ENCODE measurements at regions not wholly inside any gene's neighbourhood (a gene's known extent, or its start where the extent isn't known, plus 50 kb on each side); places are given as distances from the start of the nearest gene placed in this dataset.
"Not testable (repeated sequence)": the region's sequence is repeated elsewhere in the genome, so short reads cannot be mapped to it uniquely, and the experiment has no call there.

DNA sequence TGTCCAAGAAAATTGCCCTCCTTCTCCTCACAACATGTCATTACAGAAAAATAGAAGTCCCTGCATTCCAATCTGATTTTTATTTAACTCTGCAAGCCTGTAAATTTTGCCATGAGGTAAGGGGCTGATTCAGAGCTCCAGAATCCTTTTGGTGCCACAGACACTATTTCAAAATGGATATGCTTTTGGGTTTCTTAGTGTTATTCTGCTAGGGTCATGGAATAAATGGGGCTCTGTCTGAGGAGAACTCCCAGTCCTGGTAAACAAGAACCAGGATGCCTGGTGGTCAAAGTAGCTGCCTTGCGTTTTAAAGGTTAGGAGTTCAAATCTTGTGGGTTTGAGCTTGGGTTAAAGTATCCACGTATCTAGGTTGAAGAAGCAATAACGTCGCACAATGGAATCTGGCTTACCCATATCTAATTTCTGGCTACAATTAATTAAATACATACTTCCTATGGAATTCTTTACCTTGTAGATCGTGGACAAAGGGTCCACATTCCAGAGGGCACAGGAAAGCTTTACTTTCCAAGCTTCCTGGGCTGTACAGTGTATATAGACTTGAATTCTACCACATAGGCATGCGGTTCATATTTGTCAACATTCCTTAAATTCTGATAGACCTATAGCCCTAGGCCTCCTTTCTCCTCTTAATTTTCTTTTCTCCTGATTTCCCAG lies 98.0 kb upstream of the CDC42BPA start:
- DNase-seq (ENCODE audit: low read depth), result no peak

DNA sequence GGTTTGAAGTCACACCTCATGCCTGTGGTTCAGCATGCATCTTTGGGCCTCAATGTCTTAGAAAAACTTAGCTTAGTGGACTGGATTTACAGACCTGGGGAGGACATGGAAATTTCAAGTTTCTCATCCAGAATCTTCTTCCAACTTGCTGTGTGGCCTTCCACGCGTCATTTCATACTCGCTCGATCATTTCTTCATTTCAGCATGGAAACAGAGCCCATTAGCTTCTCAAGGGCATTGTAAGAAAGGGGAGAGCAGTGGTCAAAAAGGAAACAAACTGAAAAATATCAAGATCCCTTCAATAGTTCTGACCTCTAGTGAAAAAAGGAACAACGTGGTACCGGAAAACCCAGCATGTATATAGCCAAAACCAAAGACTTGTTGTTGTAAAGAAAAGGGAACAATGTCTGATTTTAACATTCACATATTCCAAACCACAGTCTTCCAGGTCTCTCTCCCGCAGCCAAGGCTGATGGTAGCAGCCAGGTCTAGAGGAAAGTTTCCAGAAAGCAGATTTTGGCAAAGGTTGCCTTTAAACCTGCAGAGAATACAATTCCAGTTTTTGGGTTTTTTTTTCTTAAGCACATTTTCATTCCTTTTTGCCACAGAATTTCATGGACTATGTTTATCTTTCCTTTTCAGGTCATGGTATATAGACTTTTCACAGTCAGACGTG lies 97.0 kb upstream of the CDC42BPA start:
- DNase-seq (ENCODE audit: low read depth), result no peak

DNA sequence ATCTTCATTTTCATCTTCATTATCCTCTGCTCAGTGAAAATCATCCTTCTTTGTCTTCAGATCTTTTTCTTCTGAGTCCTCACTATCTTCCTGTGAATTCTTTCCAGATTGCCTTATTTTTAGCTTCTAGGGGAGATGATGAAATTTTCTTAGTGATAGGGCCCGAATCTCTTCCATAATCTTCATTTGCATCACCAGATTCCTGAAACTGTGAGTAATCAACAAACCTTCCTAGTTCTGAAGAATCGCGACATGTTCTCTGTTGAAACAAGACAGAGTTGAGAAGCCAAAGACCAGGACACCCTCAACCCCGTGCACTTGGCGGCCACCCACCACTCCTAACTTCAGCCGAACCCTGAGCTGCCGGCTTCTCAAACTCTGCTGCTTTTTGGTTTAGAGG lies 92.8 kb upstream of the CDC42BPA start:
- no peak for DNase-seq (ENCODE audit: low read depth)

DNA sequence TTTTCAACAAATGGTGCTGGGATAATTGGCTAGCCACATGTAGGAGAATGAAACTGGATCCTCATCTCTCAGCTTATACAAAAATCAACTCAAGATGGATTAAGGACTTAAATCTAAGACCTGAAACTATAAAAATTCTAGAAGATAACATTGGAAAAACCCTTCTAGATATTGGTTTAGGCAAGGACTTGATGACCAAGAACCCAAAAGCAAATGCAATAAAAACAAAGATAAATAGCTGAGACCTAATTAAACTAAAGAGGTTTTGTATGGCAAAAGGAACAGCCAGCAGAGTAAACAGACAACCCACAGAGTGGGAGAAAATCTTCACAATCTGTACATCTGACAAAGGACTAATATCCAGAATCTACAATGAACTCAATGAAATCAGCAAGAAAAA lies 88.0 kb upstream of the CDC42BPA start:
- not testable (repeated sequence) for DNase-seq (ENCODE audit: low read depth)

DNA sequence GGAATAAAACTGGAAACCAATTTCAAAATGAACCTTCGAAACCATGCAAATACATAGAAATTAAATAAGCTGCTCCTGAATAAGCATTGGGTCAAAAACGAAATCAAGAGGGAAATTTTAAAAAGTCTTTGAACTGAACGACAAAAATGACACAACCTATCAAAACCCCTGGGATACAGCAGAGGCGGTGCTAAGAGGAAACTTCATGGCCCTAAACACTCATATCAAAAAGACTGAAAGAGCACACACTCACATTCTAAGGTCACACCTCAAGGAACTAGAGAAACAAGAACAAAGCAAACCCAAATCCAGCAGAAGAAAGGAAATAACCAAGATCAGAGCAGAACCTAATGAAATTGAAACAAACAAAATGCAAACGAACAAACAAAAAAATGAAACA lies 85.2 kb upstream of the CDC42BPA start:
- no peak for DNase-seq (ENCODE audit: low read depth)

DNA sequence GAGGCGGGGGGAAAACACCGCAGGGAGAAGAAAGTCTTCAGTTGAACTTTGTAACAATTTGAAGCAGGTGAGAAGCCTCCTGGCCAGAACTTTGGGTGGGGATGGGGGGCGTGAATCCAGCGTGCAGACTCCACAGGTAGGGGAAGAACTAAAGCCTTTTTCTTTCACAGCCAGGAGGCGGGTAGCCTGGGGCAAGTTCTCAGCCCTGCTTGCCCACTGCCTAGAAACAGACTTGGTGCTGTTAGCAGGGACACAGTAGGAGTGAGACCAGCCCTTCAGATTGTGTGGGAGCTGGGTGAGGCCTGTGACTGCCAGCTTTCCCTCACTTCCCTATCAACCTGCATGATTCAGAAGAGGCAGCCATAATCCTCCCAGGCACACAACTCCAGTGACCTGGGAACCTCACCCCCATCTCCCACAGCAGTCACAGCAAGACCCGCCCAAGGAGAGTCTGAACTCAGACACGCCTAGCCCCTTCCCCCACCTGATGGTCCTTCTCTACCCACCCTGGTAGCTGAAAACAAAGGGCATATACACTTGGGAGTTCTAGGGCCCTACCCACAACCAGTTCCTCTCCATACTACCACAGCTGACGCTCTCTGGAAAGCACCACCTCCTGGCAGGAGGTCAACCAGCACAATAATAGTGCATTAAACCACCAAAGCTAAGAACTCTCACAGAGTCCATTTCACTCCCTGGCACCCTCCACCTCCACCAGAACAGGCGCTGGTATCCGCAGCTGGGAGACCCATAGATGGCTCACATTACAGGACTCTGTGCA lies 83.5 kb upstream of the CDC42BPA start:
- no peak for DNase-seq (ENCODE audit: low read depth)

DNA sequence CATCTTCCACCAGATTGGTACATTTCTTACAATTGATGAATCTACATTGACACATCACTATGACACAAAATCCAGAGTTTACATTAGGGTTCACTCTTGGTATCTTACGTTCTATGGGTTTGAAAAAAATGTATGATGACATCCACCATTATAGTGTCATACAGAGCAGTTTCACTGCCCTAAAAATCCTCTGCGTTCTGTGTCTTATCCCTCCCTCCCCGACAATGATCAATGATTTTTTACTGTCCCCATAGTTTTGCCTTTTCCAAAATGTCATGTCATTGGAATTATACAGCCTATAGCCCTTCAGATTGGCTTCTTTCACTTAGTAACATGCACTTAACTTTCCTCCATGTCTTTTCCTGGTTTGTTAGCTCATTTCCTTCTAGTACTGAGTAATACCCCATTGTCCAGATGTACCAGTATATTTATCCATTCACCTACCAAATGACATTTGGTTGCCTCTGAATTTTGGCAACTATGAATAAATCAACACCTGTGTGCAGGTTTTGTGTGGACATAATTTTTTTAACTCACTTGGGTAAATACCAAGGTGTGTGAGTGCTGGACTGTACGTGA lies 80.9 kb upstream of the CDC42BPA start:
- no peak for DNase-seq (ENCODE audit: low read depth)

DNA sequence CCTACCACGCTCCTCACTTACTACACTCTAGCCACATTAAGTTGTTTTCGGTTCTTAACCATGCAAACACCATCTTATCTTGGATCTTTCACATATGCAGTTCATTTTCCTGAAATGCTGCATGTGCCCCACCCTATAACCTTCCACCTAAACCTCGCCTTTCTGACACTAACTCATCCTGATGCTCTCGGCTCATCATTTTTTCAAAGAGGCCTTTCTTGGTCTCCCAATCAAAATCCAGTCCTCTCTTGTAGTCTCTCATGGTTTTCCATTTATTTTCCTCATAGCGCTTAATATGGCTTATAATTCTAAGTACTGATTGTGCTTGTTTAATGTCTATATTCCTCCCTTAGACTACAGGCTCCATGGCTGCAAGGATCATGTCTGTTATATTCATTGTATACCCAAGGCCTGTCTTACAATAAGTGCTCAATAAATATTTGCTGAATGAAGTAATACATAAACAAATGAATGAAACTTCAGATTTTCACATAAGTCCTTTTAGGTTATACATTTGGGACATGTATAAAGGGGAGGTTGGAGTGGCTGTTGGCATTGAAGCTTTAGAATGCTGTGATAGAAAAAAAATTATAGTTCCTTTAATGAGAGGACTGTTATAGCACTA lies 79.2 kb upstream of the CDC42BPA start:
- DNase-seq (ENCODE audit: low read depth), result no peak

DNA sequence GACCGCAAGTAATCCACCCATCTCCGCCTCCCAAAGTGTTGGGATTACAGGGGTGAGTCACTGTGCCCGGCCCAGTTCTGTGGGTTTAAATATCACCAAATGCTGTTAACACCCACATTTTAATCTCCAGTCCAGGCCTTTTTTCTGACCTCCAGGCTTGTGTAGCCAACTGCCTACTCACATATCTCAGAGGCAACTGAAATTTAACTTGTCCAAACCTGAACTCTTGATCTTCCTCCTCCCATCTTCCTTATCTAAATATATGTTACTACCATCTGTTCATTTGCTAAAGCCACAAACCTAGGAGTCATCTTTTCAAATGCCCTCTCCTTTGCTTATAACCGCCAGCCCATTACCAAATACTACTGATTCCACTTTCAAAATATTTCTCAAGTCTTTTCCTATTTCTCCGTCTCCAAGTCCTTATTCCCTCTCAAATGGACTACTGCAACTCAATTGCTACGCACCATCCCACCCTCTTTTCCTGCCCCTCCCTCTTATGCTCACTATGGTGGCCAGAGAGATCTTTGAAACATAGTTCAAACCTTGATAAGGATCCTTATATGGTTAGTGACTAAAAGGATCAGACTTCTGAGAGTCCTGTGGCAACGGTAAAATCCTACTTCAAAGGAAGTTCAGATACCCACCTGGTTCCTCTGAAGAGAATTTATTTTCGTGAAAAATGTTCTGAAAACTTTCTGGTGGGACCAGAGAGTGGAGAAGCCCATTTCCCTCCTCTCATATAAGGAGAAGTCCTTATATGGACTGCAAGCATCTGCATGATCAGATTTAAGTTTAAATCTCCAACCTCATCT lies 78.5 kb upstream of the CDC42BPA start:
- no peak for DNase-seq (ENCODE audit: low read depth)

DNA sequence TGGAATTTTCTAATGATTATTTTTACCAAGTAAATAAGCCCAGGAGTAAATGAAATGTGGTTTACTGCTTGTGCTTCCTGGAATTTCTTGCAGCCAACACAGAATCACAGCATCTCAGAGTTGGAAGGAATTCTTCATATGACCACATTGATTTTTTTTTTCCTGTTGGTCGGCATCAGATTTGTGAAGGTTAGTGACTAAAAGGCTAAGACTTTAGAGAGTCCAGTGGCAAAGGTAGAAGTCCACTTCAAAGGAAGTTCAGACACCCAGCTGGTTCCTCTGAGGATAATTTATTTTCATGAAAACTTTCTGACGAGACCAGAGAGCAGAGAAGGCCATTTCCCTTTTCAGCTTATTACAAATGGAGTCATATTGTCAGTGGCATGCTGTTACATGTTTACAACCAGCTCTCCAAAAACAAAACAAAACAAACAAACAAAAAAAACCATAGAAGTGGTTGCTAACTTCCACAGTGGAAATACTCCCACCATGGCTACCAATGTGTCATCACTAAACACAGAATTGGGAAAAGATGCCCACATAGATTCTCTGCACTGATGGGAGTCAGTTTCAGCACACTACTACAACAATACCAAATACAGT lies 77.2 kb upstream of the CDC42BPA start:
- DNase-seq (ENCODE audit: low read depth), result peak; percentile 84

DNA sequence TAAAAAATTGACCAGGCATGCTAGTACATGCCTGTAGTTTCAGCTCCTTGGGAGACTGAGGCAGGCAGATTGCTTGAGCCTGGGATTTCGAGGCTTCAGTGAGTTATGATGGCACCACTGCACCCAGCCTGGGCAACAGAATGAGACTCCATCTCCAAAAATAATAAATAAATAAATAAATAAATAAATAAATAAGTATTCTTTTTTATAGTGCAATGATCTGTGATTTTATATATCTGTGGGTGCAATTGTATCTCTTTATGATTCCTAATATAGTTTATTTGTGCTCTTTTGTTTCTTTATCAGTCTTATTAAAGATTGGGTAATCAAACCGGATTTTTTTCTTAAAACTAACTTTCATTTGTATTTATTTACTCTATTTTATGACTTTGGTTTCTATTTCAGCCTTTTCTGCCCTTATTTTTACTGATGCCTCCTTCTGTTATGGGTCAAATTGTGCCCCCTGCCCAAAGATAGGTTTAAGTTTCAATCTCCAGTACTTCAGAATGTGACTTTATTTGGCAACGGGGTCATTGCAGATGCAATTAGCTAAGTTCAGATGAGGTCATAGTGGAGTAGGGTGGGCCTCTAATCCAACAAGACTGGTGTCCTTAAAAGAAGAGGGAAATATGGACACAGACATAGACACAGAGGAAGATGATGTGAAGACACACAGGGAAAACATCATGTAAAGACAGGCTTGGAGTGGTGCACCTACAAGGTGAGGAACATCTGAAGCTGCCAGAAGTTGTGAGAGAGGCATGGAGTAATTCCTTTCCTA lies 74.9 kb upstream of the CDC42BPA start:
- no peak for DNase-seq (ENCODE audit: low read depth)

DNA sequence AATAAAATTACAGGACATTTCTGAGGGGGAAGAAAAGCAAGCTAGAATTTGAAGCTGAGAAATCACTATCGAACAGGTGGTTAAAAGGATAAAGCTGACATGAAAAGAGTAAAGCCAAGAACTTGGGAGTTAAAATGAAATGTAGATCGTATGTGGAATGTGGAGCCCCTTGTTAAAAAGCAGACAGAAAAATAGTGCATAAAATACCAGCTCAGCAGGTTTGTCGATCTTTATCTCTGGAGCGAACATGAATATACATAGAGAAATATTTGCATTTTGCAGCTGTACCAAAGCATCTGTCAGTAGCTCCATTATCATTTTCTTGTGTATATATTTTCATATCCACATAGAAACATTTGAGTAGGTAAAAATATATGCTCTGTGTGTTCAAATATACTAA lies 73.6 kb upstream of the CDC42BPA start:
- DNase-seq (ENCODE audit: low read depth), result no peak

DNA sequence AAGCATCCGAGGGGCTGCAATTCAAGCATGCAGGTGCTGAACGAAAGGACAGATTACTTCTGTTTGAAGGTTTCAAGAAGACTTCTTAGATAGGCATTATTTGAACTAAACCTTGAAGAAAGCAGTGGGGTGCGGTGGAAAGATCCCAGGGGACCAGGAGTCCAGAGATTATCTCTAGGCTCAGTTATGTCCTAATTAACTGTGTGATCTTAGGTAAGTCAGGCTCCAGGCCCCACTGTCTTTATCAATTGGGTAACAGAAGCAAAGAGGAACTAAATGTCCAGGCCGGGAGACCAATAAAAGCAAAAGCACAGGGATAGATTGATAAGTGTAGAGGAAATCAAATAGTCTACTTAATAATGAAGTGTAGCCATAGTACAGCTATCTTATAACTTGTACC lies 72.9 kb upstream of the CDC42BPA start:
- DNase-seq (ENCODE audit: low read depth), result no peak

DNA sequence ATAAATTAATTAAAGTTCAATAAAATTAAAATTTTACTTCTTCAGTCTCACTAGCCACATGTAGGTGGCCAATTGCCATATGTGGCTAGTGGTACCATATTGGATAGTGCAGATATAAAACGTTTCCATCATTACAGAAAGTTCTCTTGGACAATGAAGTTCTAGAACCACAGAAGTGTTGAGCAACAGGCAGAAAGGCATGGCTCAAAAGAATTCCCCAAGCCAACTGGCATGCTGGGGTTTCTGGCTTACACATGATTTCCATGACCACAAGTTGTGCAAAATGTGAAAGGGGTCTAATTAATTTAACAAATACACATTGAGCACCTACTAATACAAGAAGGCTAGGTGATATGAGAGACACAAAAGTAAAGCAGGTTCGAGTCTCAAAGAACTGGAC lies 72.2 kb upstream of the CDC42BPA start:
- peak; percentile 49 for DNase-seq (ENCODE audit: low read depth)

DNA sequence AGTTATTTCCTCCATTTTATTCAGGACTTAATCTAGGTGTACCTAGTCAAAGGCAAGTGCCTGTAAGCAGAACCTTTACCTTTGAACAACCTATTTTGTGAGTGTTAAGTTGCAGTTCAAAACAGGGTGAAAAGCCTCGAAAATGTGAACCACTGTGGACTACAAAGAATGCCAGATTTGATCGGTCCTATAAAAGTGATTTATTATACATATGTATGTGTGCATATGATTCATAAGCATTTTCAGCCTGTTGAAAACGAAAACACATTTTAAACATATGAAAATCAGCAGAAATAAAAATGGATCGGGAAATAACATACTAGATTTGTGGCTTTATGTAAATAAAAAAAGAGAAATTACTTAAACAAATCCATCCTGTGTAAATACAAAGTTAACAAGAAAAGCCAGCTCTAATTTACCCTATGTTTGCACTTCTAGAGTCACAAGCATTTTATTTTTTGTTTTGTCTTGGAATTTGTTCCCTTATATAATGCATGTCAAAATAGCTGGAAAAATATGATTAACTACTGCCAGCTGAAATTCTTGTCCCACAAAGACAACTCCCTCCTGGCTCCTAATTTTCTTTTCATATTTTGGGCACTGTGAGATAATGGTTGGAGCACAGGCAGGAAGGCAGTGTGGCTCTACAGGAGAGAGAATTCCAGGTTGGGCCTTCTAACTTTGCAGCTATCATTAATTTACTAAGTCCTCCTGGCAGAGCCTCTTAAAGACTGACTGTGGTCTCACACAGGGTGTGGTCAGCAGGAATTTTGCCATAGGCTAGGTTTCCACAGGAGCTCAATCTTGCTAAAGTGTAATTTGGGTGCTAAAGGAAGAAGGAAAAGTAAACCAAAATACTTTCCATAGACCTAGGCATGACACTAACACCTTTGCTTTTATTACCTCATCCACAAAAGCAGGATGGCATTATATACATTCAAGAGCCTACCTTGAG lies 70.2 kb upstream of the CDC42BPA start:
- DNase-seq (ENCODE audit: low read depth), result peak; percentile 69

DNA sequence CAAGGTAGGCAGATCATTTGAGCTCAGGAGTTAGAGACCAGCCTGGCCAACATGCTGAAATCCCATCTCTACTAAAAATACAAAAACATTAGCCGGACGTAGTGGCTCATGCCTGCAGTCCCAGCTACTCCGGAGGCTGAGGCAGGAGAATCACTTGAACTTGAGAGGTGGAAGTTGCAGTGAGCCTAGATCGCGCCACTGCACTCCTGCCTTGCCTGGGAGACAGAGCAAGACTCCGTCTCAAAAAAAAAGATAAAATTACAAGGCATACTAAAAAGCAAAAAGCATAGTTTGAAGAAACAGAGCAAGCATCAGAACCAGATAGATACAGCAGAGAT lies 61.2 kb upstream of the CDC42BPA start:
- DNase-seq (ENCODE audit: low read depth), result no peak

DNA sequence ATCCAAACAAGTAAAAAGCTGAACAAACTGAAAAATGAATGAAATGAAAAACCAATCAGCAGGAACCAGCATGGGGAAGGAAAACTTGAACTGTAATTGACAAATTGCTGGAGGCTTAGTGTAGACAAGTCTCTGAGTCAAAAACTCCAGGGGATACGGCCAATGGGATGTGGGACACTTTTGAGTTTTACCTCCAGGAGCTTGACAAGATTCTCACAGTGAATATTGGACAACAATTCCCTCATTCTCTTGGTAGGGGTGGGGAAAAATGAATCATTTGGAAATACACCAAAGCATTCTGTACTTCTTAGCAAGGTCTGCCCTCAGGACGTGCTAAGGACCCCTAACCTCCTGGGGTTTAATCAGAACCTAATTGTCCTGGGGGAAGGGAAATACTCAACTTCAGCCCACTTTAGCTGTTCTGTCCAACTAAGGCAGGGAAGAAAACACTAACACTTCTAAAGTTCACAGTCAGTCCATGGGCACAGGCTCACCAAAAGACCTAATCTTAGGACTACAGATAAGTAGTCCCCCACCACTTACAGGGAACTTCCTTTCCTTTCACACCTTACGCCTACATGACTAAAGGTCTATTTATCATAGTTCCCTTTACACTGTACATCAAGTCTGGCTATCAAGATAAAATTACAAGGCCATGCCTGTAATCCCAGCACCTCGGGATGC lies 60.7 kb upstream of the CDC42BPA start:
- DNase-seq (ENCODE audit: low read depth), result peak; percentile 44

DNA sequence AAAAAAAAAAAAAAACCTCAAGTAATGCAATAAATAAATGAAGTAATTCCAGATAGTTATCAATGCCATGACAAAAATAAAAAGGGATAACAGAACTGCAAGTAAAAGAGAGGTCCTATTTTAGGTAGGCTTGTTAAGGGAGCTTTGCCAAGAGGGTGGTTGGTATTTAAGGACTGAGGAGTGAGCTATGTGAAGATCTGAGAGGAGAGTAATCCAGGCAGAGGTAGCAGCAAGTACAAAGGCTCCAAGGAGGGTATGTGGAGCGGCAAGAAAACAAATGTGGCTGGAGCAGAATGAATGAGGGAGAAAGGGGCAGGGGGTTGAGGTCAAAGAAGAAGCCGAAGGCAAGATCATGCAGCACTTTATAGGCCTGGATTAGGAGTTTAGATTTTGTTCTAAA lies 59.9 kb upstream of the CDC42BPA start:
- no peak for DNase-seq (ENCODE audit: low read depth)

DNA sequence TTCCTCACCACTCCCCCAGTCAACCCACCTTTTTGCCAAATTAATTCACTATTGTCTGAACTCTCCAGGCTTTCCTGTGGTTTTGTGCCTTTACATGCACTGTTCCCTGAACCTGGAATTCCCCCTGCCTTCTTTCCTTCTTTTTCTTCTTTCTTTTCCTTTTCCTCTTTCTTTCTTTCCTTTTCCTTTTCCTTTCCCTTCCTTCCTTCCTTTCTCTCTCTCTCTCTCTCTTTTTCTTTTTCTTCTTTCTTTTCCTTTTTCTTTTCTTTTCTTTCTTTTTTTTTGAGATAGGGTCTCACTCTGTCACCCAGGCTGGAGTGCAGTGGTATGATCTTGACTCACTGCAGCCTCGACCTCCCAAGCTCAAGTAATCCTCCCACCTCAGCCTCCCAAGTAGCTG lies 56.6 kb upstream of the CDC42BPA start:
- no peak for DNase-seq (ENCODE audit: low read depth)
